DND-41 (cell line): ENCODE measurements at regions not wholly inside any gene's neighbourhood (a gene's known extent, or its start where the extent isn't known, plus 50 kb on each side); places are given as distances from the start of the nearest gene placed in this dataset.

Experiments used
- ATAC-seq: fragments of 200-7000 bp; cut with Tn5 transposase; 3 replicates; pipeline ENCODE4 v1.9.1; 2021; ENCODE audit warnings: low read depth; ENCODE audit not compliant: insufficient read depth
- DNase-seq: peaks from one replicate; pipeline ENCODE4 v3.0.0-alpha.2; 2020
- H2AFZ ChIP-seq: 2 replicates; pipeline ENCODE4 v1.6.0; 2012; ENCODE audit warnings: low read depth, low read length
- H3K27ac ChIP-seq: 2 replicates; pipeline ENCODE4 v1.5.1; 2012; ENCODE audit warnings: low read length, inconsistent platforms
- H3K27me3 ChIP-seq: fragments of 200-600 bp; sonication (generic); 2 replicates; pipeline ENCODE4 v1.6.0; 2012; ENCODE audit warnings: low read length, mild to moderate bottlenecking, inconsistent platforms; ENCODE audit not compliant: insufficient read depth, poor library complexity
- H3K36me3 ChIP-seq: 2 replicates; pipeline ENCODE4 v1.5.1; 2012; ENCODE audit warnings: low read length, inconsistent platforms; ENCODE audit not compliant: insufficient read depth
- H3K4me1 ChIP-seq: 2 replicates; pipeline ENCODE4 v1.5.1; 2012; ENCODE audit warnings: mild to moderate bottlenecking, low read length; ENCODE audit not compliant: insufficient read depth
- H3K4me2 ChIP-seq: 2 replicates; pipeline ENCODE4 v1.6.0; 2012; ENCODE audit warnings: mild to moderate bottlenecking, moderate library complexity, low read length, inconsistent platforms; ENCODE audit not compliant: insufficient read depth
- H3K4me3 ChIP-seq, 2 experiments: fragments of 200-600 bp in 1 of 2; shearing (Covaris generic) in 1 of 2; 2 replicates each; pipeline ENCODE4 v1.5.1; 2012 to 2016; ENCODE audit warnings: inconsistent platforms in 2 of 2, low read length in 2 of 2, mild to moderate bottlenecking in 2 of 2, low read depth in 1 of 2, moderate library complexity in 1 of 2
- H3K79me2 ChIP-seq: 2 replicates; pipeline ENCODE4 v1.6.0; 2012; ENCODE audit warnings: low read length, inconsistent platforms; ENCODE audit not compliant: insufficient read depth
- H3K9ac ChIP-seq: 2 replicates; pipeline ENCODE4 v1.6.0; 2012; ENCODE audit warnings: low read depth, mild to moderate bottlenecking, inconsistent platforms, low read length, moderate library complexity
- H3K9me3 ChIP-seq: 2 replicates; pipeline ENCODE4 v1.5.1; 2012; ENCODE audit warnings: low read length, moderate library complexity, mild to moderate bottlenecking, inconsistent platforms; ENCODE audit not compliant: insufficient read depth, severe bottlenecking
- H4K20me1 ChIP-seq: 2 replicates; pipeline ENCODE4 v1.6.0; 2012; ENCODE audit warnings: low read length; ENCODE audit not compliant: insufficient read depth
- EZH2 ChIP-seq: IDR thresholded peaks from 3 replicates; pipeline ENCODE4 v1.6.1; 2012; ENCODE audit warnings: borderline replicate concordance, low read depth, mild to moderate bottlenecking, moderate library complexity, low read length, inconsistent platforms; ENCODE audit not compliant: severe bottlenecking
- TF ChIP-seq, protein P1 (sequence below): IDR thresholded peaks from 2 replicates; pipeline ENCODE4 v1.5.1; 2012; ENCODE audit warnings: borderline replicate concordance, low read length, moderate library complexity, mild to moderate bottlenecking; ENCODE audit not compliant: poor library complexity, severe bottlenecking; ENCODE audit errors: extremely low read depth

DNA sequence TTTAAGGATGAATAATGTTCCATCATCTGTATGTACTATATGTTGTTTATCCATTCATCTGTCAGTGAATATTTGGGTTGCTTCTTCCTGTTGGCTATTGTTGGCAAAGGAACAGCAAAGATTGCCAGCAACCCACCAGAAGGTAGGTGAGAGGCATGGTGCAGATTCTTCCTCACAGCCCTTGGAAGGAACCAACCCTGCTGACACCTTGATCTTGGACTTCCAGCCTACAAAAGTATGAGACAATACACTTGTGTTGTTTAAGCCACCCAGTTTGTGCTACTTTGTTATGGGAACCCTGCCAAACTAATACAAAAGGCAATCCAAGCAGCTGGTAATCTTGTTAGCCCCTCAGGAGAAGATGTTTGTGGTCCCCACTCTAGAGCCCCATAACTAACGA, 122.0 kb downstream of the CARTPT start:
- no peaks in the 10 kb centered on the region for H3K36me3 ChIP-seq
- H3K27ac ChIP-seq, result no peak overlapping the region
- TF ChIP-seq, protein P1, sequence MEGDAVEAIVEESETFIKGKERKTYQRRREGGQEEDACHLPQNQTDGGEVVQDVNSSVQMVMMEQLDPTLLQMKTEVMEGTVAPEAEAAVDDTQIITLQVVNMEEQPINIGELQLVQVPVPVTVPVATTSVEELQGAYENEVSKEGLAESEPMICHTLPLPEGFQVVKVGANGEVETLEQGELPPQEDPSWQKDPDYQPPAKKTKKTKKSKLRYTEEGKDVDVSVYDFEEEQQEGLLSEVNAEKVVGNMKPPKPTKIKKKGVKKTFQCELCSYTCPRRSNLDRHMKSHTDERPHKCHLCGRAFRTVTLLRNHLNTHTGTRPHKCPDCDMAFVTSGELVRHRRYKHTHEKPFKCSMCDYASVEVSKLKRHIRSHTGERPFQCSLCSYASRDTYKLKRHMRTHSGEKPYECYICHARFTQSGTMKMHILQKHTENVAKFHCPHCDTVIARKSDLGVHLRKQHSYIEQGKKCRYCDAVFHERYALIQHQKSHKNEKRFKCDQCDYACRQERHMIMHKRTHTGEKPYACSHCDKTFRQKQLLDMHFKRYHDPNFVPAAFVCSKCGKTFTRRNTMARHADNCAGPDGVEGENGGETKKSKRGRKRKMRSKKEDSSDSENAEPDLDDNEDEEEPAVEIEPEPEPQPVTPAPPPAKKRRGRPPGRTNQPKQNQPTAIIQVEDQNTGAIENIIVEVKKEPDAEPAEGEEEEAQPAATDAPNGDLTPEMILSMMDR, result no peak
- TF ChIP-seq EZH2, result no peak
- no peaks in the 10 kb centered on the region for H3K79me2 ChIP-seq
- no peak overlapping the region for H3K4me3 ChIP-seq
- no peak overlapping the region for H3K9ac ChIP-seq
- no peaks in the 10 kb centered on the region for H3K9me3 ChIP-seq
- peaks cover 4% of the 10 kb centered on the region for H3K27me3 ChIP-seq
- no peaks in the 10 kb centered on the region for H4K20me1 ChIP-seq
- H2AFZ ChIP-seq, result no peak overlapping the region
- DNase-seq, result no peak
- ATAC-seq, result no peak
- H3K4me2 ChIP-seq, result no peak overlapping the region
- H3K4me1 ChIP-seq, result no peaks in the 10 kb centered on the region

DNA sequence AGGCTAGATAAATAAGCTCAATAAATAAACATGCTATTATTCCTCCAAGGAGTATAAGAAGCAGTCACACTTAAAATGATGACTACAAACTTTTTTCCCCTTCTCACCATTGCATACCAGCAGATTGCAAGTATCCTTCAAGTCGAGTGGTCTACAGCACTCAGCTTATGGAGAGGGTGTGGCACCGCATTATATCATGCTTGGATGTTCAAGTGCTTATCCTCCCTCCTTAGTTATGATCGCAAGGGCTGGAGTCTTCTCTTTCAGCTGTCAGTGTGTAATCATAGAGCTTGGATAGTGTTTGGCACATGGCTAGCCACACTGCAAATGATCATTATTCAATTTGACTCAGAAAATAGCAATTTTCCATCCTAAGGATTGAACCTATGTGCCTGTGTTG, 124.0 kb downstream of the CARTPT start:
- H3K4me2 ChIP-seq, result no peak overlapping the region
- TF ChIP-seq, protein P1, result no peak
- no peak for TF ChIP-seq EZH2
- H3K27me3 ChIP-seq, result peaks cover 4% of the 10 kb centered on the region
- DNase-seq (no peak), ATAC-seq (no peak)
- H3K9me3 ChIP-seq, result no peaks in the 10 kb centered on the region
- no peak overlapping the region for H3K27ac ChIP-seq
- no peaks in the 10 kb centered on the region for H3K36me3 ChIP-seq
- no peak overlapping the region for H2AFZ ChIP-seq
- H4K20me1 ChIP-seq, result no peaks in the 10 kb centered on the region
- no peaks in the 10 kb centered on the region for H3K79me2 ChIP-seq
- H3K9ac ChIP-seq, result no peak overlapping the region
- H3K4me1 ChIP-seq, result no peaks in the 10 kb centered on the region
- H3K4me3 ChIP-seq, result no peak overlapping the region

- DNase-seq, result no peak
- Histone ChIP-seq H3K9me3 (peaks cover 6% of the 10 kb centered on the region), H3K4me1 (no peaks in the 10 kb centered on the region), H3K4me3 (no peak overlapping the region), H2AFZ (no peak overlapping the region), H3K9ac (no peak overlapping the region), H3K27ac (no peak overlapping the region), H3K4me2 (no peak overlapping the region), H3K79me2 (no peaks in the 10 kb centered on the region), H3K36me3 (no peaks in the 10 kb centered on the region), H3K27me3 (peaks cover 4% of the 10 kb centered on the region), H4K20me1 (no peaks in the 10 kb centered on the region)
- ATAC-seq, result no peak
- TF ChIP-seq EZH2, result no peak
- TF ChIP-seq, protein P1, result no peak
Measured at GRCh38 chr5:71844862-71845261, 125.8 kb downstream of the CARTPT start.

- H3K79me2 ChIP-seq, result no peaks in the 10 kb centered on the region
- H3K4me2 ChIP-seq, result no peak overlapping the region
- H3K4me3 ChIP-seq, result no peak overlapping the region
- DNase-seq, result no peak
- no peak for ATAC-seq
- H2AFZ ChIP-seq, result no peak overlapping the region
- no peaks in the 10 kb centered on the region for H3K27me3 ChIP-seq
- no peak for TF ChIP-seq EZH2
- TF ChIP-seq, protein P1, result no peak
- no peaks in the 10 kb centered on the region for H4K20me1 ChIP-seq
- H3K27ac ChIP-seq, result no peak overlapping the region
- no peaks in the 10 kb centered on the region for H3K4me1 ChIP-seq
- H3K36me3 ChIP-seq, result no peaks in the 10 kb centered on the region
- peaks cover 5% of the 10 kb centered on the region for H3K9me3 ChIP-seq
- H3K9ac ChIP-seq, result no peak overlapping the region
Measured at GRCh38 chr5:71859515-71859914, 140.4 kb downstream of the CARTPT start.
